ENCODE measurements at regions not wholly inside any gene's neighbourhood (a gene's known extent, or its start where the extent isn't known, plus 50 kb on each side); places are given as distances from the start of the nearest gene placed in this dataset.

GRCh38 chr2:121085801-121086200 lies 199.2 kb downstream of the TFCP2L1 start:
- DNase-seq = no peak

GRCh38 chr2:121086450-121086849 lies 198.6 kb downstream of the TFCP2L1 start:
- no peak for DNase-seq

GRCh38 chr2:121087117-121087516 lies 197.9 kb downstream of the TFCP2L1 start:
- DNase-seq = no peak

- no peak for DNase-seq
Measured at GRCh38 chr2:121088251-121089165, 196.5 kb downstream of the TFCP2L1 start.

GRCh38 chr2:121089166-121089510 lies 195.9 kb downstream of the TFCP2L1 start:
- DNase-seq = no peak

GRCh38 chr2:121090088-121090715 lies 194.8 kb downstream of the TFCP2L1 start:
- no peak for DNase-seq

- DNase-seq = no peak
Measured at GRCh38 chr2:121092095-121092494, 192.9 kb downstream of the TFCP2L1 start.

- no peak for DNase-seq
Measured at GRCh38 chr2:121093692-121094091, 191.3 kb downstream of the TFCP2L1 start.

GRCh38 chr2:121094101-121094500 lies 190.9 kb downstream of the TFCP2L1 start:
- DNase-seq = no peak

- DNase-seq = no peak
Measured at GRCh38 chr2:121094845-121095244, 190.2 kb downstream of the TFCP2L1 start.

- peak in 1 of 5 experiments; percentile 23 for DNase-seq
Measured at GRCh38 chr2:121095257-121096080, 189.5 kb downstream of the TFCP2L1 start.

- no peak for DNase-seq
Measured at GRCh38 chr2:121096611-121097010, 188.4 kb downstream of the TFCP2L1 start.

- DNase-seq = no peak
Measured at GRCh38 chr2:121098556-121098955, 186.4 kb downstream of the TFCP2L1 start.

- no peak for DNase-seq
Measured at GRCh38 chr2:121099329-121100290, 185.4 kb downstream of the TFCP2L1 start.

- DNase-seq = no peak
Measured at GRCh38 chr2:121101093-121101715, 183.8 kb downstream of the TFCP2L1 start.

GRCh38 chr2:121102941-121103340 lies 182.1 kb downstream of the TFCP2L1 start:
- DNase-seq = no peak

GRCh38 chr2:121103960-121104359 lies 181.0 kb downstream of the TFCP2L1 start:
- no peak for DNase-seq

- DNase-seq = no peak
Measured at GRCh38 chr2:121104721-121105141, 180.3 kb downstream of the TFCP2L1 start.

- DNase-seq = no peak
Measured at GRCh38 chr2:121110924-121111323, 174.1 kb downstream of the TFCP2L1 start.

- DNase-seq = no peak
Measured at GRCh38 chr2:121118951-121119350, 166.1 kb downstream of the TFCP2L1 start.

GRCh38 chr2:121120411-121120810 lies 164.6 kb downstream of the TFCP2L1 start:
- DNase-seq = no peak

GRCh38 chr2:121120991-121121390 lies 164.0 kb downstream of the TFCP2L1 start:
- no peak for DNase-seq

Data from T-helper 2 cell (primary cell).